ENCODE measurements at regions not wholly inside any gene's neighbourhood (a gene's known extent, or its start where the extent isn't known, plus 50 kb on each side); places are given as distances from the start of the nearest gene placed in this dataset.

DNA sequence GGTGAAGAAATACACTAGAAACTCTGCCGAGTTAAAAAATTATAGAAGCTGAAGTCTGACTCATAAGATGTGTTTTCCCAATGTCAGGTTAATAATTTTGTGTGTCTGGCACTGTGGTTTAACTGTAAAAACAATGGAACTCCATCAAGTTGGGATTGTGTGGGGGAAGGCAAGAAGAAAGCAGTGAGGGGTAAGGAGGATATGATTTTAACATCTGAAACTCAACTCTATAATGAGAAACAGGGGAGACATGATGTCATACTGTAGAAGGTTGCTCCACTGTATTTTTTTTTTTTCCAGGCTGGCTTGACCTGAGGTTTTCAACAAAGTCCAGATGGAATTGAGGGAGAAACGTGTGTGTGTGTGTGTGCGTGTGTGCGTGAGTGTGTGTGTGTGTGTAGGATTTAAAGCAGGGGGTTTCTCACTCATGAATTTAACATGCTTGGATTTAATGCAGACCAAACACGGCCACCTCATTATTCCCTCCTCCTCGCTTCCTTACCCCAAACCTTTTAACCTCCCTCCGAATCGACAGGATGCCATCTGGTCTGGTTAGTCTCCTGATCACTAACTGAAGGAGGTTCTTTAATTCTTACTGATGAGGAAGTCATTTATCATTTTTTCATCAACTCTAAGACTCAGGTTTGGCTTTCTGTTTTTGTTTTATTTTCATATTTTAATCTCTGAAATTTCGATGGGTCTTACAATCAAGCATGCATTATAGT is 140.2 kb upstream of the LPAR1 start:
- Histone ChIP-seq H3K27me3 (no peaks in the 10 kb centered on the region), H3K4me1 (ENCODE audit: low read depth) (no peaks in the 10 kb centered on the region), H3K9me3 (ENCODE audit: low read depth) (no peaks in the 10 kb centered on the region), H3K36me3 (no peaks in the 10 kb centered on the region), H3K4me3 (no peak overlapping the region), H3K27ac (no peak overlapping the region)
- DNase-seq (ENCODE audit: low read depth in 1 of 2, low spot score in 1 of 2), result peak in 1 of 2 donors; percentile 47
- TF ChIP-seq, protein P1, sequence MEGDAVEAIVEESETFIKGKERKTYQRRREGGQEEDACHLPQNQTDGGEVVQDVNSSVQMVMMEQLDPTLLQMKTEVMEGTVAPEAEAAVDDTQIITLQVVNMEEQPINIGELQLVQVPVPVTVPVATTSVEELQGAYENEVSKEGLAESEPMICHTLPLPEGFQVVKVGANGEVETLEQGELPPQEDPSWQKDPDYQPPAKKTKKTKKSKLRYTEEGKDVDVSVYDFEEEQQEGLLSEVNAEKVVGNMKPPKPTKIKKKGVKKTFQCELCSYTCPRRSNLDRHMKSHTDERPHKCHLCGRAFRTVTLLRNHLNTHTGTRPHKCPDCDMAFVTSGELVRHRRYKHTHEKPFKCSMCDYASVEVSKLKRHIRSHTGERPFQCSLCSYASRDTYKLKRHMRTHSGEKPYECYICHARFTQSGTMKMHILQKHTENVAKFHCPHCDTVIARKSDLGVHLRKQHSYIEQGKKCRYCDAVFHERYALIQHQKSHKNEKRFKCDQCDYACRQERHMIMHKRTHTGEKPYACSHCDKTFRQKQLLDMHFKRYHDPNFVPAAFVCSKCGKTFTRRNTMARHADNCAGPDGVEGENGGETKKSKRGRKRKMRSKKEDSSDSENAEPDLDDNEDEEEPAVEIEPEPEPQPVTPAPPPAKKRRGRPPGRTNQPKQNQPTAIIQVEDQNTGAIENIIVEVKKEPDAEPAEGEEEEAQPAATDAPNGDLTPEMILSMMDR (IDR thresholded peaks at IDR 0.05; ENCODE audit: low read depth, low read length), result no peak

- TF ChIP-seq, protein P1 (IDR thresholded peaks at IDR 0.05; ENCODE audit: low read depth, low read length), result no peak
- no peak overlapping the region for H3K4me3 ChIP-seq
- no peak for DNase-seq (ENCODE audit: low read depth in 1 of 2, low spot score in 1 of 2)
- no peaks in the 10 kb centered on the region for H3K4me1 ChIP-seq (ENCODE audit: low read depth)
- H3K27me3 ChIP-seq, result no peaks in the 10 kb centered on the region
- no peaks in the 10 kb centered on the region for H3K9me3 ChIP-seq (ENCODE audit: low read depth)
- no peak overlapping the region for H3K27ac ChIP-seq
- H3K36me3 ChIP-seq, result no peaks in the 10 kb centered on the region
Measured at GRCh38 chr9:111176511-111176910, 138.2 kb upstream of the LPAR1 start.

GRCh38 chr9:111175350-111175749 is 137.1 kb upstream of the LPAR1 start:
- Histone ChIP-seq H3K27ac (no peak overlapping the region), H3K27me3 (no peaks in the 10 kb centered on the region), H3K9me3 (ENCODE audit: low read depth) (no peaks in the 10 kb centered on the region), H3K4me1 (ENCODE audit: low read depth) (no peaks in the 10 kb centered on the region), H3K36me3 (no peaks in the 10 kb centered on the region), H3K4me3 (no peak overlapping the region)
- no peak for DNase-seq (ENCODE audit: low read depth in 1 of 2, low spot score in 1 of 2)
- TF ChIP-seq, protein P1 (IDR thresholded peaks at IDR 0.05; ENCODE audit: low read depth, low read length), result no peak

- Histone ChIP-seq H3K4me3 (no peak overlapping the region), H3K27me3 (no peaks in the 10 kb centered on the region), H3K9me3 (ENCODE audit: low read depth) (no peaks in the 10 kb centered on the region), H3K4me1 (ENCODE audit: low read depth) (no peaks in the 10 kb centered on the region), H3K27ac (no peak overlapping the region), H3K36me3 (no peaks in the 10 kb centered on the region)
- TF ChIP-seq, protein P1 (IDR thresholded peaks at IDR 0.05; ENCODE audit: low read depth, low read length), result no peak
- DNase-seq (ENCODE audit: low read depth in 1 of 2, low spot score in 1 of 2), result no peak
Measured at GRCh38 chr9:111167341-111167740, 129.1 kb upstream of the LPAR1 start.

- no peaks in the 10 kb centered on the region for H3K9me3 ChIP-seq (ENCODE audit: low read depth)
- H3K4me3 ChIP-seq, result no peak overlapping the region
- no peaks in the 10 kb centered on the region for H3K36me3 ChIP-seq
- TF ChIP-seq, protein P1 (IDR thresholded peaks at IDR 0.05; ENCODE audit: low read depth, low read length), result no peak
- no peaks in the 10 kb centered on the region for H3K4me1 ChIP-seq (ENCODE audit: low read depth)
- DNase-seq (ENCODE audit: low read depth in 1 of 2, low spot score in 1 of 2), result peak in 1 of 2 donors; percentile 52
- no peak overlapping the region for H3K27ac ChIP-seq
- no peaks in the 10 kb centered on the region for H3K27me3 ChIP-seq
Measured at GRCh38 chr9:111163716-111164389, 125.6 kb upstream of the LPAR1 start.

All from cardiac muscle cell (in vitro differentiated cells and primary cell).